GM23338 (cell line): ENCODE measurements at regions not wholly inside any gene's neighbourhood (a gene's known extent, or its start where the extent isn't known, plus 50 kb on each side); places are given as distances from the start of the nearest gene placed in this dataset.

ENCODE experiments used
- ATAC-seq: fragments of 200-7000 bp; cut with Tn5 transposase; 3 replicates; pipeline ENCODE4 v1.9.1; 2020
- DNase-seq: peaks from one replicate; pipeline ENCODE4 v3.0.0-alpha.2; 2015; ENCODE audit warnings: low spot score
- H2AFZ ChIP-seq: fragments of 200-600 bp; sonication (generic); 2 replicates; pipeline ENCODE4 v1.8.0; 2016; ENCODE audit warnings: antibody characterized with exemption, mild to moderate bottlenecking, moderate library complexity
- H3F3A ChIP-seq: fragments of 200-600 bp; sonication (generic); replicated peaks from 2 replicates; pipeline ENCODE4 v1.8.0; 2017; ENCODE audit warnings: antibody characterized with exemption, mixed run types, low read depth
- H3K27ac ChIP-seq: fragments of 200-600 bp; sonication (generic); 2 replicates; pipeline ENCODE4 v1.6.1; 2016; ENCODE audit warnings: low read depth
- H3K27me3 ChIP-seq: fragments of 200-600 bp; sonication (generic); 2 replicates; pipeline ENCODE4 v1.8.0; 2016; ENCODE audit warnings: mild to moderate bottlenecking, mixed run types, moderate library complexity; ENCODE audit not compliant: insufficient read depth
- H3K36me3 ChIP-seq: fragments of 200-600 bp; sonication (generic); 2 replicates; pipeline ENCODE4 v1.8.0; 2016; ENCODE audit warnings: mild to moderate bottlenecking; ENCODE audit not compliant: insufficient read depth
- H3K4me1 ChIP-seq: fragments of 200-600 bp; sonication (generic); 2 replicates; pipeline ENCODE4 v1.8.0; 2016; ENCODE audit warnings: mild to moderate bottlenecking, moderate library complexity; ENCODE audit not compliant: insufficient read depth
- H3K4me2 ChIP-seq: fragments of 200-600 bp; sonication (generic); 2 replicates; pipeline ENCODE4 v1.7.1; 2017; ENCODE audit warnings: mixed run types
- H3K4me3 ChIP-seq: fragments of 200-600 bp; sonication (generic); 2 replicates; pipeline ENCODE4 v1.6.1; 2016; ENCODE audit warnings: mixed run types
- H3K79me2 ChIP-seq: fragments of 200-600 bp; sonication (generic); replicated peaks from 2 replicates; pipeline ENCODE4 v1.8.0; 2017; ENCODE audit warnings: mild to moderate bottlenecking; ENCODE audit not compliant: insufficient read depth
- H3K9me2 ChIP-seq: fragments of 200-600 bp; sonication (generic); 2 replicates; pipeline ENCODE4 v1.8.0; 2017; ENCODE audit not compliant: insufficient read depth
- H4K20me1 ChIP-seq: fragments of 200-600 bp; sonication (generic); replicated peaks from 2 replicates; pipeline ENCODE4 v1.8.0; 2017; ENCODE audit warnings: mild to moderate bottlenecking; ENCODE audit not compliant: insufficient read depth
- H3K27ac Mint-ChIP-seq: 2 replicates; pipeline ENCODE4 v1.8.0; 2020; ENCODE audit warnings: inconsistent platforms, mild to moderate bottlenecking, moderate library complexity, mixed read lengths
- H3K27me3 Mint-ChIP-seq: 3 replicates; pipeline ENCODE4 v1.8.0; 2022; ENCODE audit warnings: low read depth, mild to moderate bottlenecking, moderate library complexity, mixed read lengths, inconsistent platforms; ENCODE audit not compliant: insufficient read depth, poor library complexity
- H3K36me3 Mint-ChIP-seq: 3 replicates; pipeline ENCODE4 v1.8.0; 2021; ENCODE audit warnings: low read depth, mild to moderate bottlenecking, inconsistent platforms, moderate library complexity, mixed read lengths
- H3K4me1 Mint-ChIP-seq: 3 replicates; pipeline ENCODE4 v1.8.0; 2020; ENCODE audit warnings: mild to moderate bottlenecking, inconsistent platforms, mixed read lengths
- H3K4me3 Mint-ChIP-seq: 3 replicates; pipeline ENCODE4 v1.8.0; 2021; ENCODE audit warnings: moderate library complexity, mild to moderate bottlenecking, inconsistent platforms, mixed read lengths
- H3K9me3 Mint-ChIP-seq: 3 replicates; pipeline ENCODE4 v1.8.0; 2020; ENCODE audit warnings: moderate library complexity, mild to moderate bottlenecking, inconsistent platforms, mixed read lengths
- CREB1 ChIP-seq: fragments of 250-450 bp; sonication (Bioruptor Pico); IDR thresholded peaks from 2 replicates; pipeline ENCODE4 v1.5.0; 2020; ENCODE audit warnings: low read depth, mild to moderate bottlenecking, moderate library complexity
- EZH2 ChIP-seq: fragments of 200-600 bp; sonication (generic); IDR thresholded peaks from one replicate; pipeline ENCODE4 v1.8.0; 2017; ENCODE audit warnings: antibody characterized with exemption, mild to moderate bottlenecking, low read depth; ENCODE audit not compliant: unreplicated experiment
- EZH2phosphoT487 ChIP-seq: fragments of 200-600 bp; sonication (generic); IDR thresholded peaks from one replicate; pipeline ENCODE4 v1.8.1; 2018; ENCODE audit warnings: antibody characterized with exemption; ENCODE audit not compliant: unreplicated experiment
- JUNB ChIP-seq: IDR thresholded peaks from one replicate; pipeline ENCODE4 v1.6.1; 2016; ENCODE audit warnings: antibody characterized with exemption; ENCODE audit not compliant: unreplicated experiment
- NANOG ChIP-seq: IDR thresholded peaks from 2 replicates; pipeline ENCODE4 v1.6.1; 2016; ENCODE audit warnings: antibody characterized with exemption, borderline replicate concordance
- STAT1 ChIP-seq: IDR thresholded peaks from one replicate; pipeline ENCODE4 v1.6.1; 2016; ENCODE audit warnings: antibody characterized with exemption; ENCODE audit not compliant: unreplicated experiment
- ZNF331 ChIP-seq: fragments of 250-450 bp; sonication (Bioruptor Pico); IDR thresholded peaks from 2 replicates; pipeline ENCODE4 v1.5.0; 2020; ENCODE audit warnings: low read depth, mild to moderate bottlenecking, moderate library complexity
- TF ChIP-seq, protein P1 (sequence below): fragments of 250-450 bp; sonication (Bioruptor Pico); IDR thresholded peaks from 2 replicates; pipeline ENCODE4 v1.5.0; 2020; ENCODE audit warnings: mild to moderate bottlenecking, moderate library complexity
- TF ChIP-seq, protein P2 (sequence below): IDR thresholded peaks from 2 replicates; pipeline ENCODE4 v1.6.1; 2016; ENCODE audit warnings: antibody characterized with exemption

DNA sequence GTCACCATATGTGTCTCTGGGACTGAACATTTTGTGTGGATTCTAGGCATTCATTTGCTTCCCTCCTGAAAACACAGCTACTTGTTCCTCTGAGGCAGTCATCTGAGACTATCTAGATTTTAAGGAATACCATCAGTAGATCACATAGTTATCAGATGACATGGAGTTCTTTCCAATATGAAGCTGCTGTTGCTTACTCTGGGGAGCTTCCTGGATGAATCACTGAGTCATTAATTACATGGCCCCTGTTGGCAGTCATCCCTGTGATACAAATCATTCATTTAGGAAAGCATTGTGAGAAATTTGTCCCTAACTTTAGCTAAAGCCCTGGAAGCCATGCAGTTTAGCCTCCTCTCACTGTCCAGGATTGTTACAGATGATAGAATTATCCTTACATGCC lies 98.2 kb upstream of the ARSJ start (continued):
- TF ChIP-seq, protein P1, sequence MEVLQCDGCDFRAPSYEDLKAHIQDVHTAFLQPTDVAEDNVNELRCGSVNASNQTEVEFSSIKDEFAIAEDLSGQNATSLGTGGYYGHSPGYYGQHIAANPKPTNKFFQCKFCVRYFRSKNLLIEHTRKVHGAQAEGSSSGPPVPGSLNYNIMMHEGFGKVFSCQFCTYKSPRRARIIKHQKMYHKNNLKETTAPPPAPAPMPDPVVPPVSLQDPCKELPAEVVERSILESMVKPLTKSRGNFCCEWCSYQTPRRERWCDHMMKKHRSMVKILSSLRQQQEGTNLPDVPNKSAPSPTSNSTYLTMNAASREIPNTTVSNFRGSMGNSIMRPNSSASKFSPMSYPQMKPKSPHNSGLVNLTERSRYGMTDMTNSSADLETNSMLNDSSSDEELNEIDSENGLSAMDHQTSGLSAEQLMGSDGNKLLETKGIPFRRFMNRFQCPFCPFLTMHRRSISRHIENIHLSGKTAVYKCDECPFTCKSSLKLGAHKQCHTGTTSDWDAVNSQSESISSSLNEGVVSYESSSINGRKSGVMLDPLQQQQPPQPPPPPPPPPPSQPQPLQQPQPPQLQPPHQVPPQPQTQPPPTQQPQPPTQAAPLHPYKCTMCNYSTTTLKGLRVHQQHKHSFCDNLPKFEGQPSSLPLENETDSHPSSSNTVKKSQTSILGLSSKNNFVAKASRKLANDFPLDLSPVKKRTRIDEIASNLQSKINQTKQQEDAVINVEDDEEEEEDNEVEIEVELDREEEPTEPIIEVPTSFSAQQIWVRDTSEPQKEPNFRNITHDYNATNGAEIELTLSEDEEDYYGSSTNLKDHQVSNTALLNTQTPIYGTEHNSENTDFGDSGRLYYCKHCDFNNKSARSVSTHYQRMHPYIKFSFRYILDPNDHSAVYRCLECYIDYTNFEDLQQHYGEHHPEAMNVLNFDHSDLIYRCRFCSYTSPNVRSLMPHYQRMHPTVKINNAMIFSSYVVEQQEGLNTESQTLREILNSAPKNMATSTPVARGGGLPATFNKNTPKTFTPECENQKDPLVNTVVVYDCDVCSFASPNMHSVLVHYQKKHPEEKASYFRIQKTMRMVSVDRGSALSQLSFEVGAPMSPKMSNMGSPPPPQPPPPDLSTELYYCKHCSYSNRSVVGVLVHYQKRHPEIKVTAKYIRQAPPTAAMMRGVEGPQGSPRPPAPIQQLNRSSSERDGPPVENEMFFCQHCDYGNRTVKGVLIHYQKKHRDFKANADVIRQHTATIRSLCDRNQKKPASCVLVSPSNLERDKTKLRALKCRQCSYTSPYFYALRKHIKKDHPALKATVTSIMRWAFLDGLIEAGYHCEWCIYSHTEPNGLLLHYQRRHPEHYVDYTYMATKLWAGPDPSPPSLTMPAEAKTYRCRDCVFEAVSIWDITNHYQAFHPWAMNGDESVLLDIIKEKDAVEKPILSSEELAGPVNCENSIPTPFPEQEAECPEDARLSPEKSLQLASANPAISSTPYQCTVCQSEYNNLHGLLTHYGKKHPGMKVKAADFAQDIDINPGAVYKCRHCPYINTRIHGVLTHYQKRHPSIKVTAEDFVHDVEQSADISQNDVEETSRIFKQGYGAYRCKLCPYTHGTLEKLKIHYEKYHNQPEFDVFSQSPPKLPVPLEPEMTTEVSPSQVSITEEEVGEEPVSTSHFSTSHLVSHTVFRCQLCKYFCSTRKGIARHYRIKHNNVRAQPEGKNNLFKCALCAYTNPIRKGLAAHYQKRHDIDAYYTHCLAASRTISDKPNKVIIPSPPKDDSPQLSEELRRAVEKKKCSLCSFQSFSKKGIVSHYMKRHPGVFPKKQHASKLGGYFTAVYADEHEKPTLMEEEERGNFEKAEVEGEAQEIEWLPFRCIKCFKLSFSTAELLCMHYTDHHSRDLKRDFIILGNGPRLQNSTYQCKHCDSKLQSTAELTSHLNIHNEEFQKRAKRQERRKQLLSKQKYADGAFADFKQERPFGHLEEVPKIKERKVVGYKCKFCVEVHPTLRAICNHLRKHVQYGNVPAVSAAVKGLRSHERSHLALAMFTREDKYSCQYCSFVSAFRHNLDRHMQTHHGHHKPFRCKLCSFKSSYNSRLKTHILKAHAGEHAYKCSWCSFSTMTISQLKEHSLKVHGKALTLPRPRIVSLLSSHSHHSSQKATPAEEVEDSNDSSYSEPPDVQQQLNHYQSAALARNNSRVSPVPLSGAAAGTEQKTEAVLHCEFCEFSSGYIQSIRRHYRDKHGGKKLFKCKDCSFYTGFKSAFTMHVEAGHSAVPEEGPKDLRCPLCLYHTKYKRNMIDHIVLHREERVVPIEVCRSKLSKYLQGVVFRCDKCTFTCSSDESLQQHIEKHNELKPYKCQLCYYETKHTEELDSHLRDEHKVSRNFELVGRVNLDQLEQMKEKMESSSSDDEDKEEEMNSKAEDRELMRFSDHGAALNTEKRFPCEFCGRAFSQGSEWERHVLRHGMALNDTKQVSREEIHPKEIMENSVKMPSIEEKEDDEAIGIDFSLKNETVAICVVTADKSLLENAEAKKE (CRISPR knock-in tag), result no peak
- TF ChIP-seq EZH2 (no peak), NANOG (no peak), STAT1 (no peak), JUNB (no peak), EZH2phosphoT487 (no peak), CREB1 (CRISPR knock-in tag) (no peak), ZNF331 (CRISPR knock-in tag) (no peak)

DNA sequence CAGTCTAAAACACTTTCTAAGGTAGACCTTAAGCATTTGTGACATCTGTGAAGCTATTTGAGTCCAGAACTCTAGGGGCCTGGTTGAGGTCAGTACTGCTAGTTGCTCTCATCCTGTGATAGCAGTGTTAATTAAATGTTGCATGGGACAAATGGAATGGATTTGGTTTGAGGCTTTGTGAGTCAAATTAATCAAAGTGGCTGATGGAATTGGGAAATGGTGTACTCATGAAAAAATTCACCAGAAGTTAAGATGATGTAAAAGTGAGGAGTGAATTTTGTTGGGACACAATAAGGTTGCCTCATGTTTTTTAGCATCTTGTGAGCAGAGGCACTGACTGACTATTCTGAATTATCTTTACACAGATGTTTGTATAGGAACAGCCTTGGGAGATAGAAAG lies 99.2 kb upstream of the ARSJ start:
- no peaks in the 10 kb centered on the region for H3K27me3 ChIP-seq
- TF ChIP-seq ZNF331 (CRISPR knock-in tag), result no peak
- no peak for TF ChIP-seq NANOG
- no peak for TF ChIP-seq EZH2phosphoT487
- TF ChIP-seq, protein P2, sequence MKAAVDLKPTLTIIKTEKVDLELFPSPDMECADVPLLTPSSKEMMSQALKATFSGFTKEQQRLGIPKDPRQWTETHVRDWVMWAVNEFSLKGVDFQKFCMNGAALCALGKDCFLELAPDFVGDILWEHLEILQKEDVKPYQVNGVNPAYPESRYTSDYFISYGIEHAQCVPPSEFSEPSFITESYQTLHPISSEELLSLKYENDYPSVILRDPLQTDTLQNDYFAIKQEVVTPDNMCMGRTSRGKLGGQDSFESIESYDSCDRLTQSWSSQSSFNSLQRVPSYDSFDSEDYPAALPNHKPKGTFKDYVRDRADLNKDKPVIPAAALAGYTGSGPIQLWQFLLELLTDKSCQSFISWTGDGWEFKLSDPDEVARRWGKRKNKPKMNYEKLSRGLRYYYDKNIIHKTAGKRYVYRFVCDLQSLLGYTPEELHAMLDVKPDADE, result no peak
- Mint-ChIP-seq H3K36me3 (no peaks in the 10 kb centered on the region; the same call in 2 of the 3 replicates), H3K9me3 (no peaks in the 10 kb centered on the region; the same call in 2 of the 3 replicates), H3K4me1 (peaks cover 22% of the 10 kb centered on the region), H3K4me3 (no peak overlapping the region), H3K27me3 (peaks cover 2% of the 10 kb centered on the region), H3K27ac (no peak overlapping the region)
- H3K27ac ChIP-seq, result no peak overlapping the region
- no peaks in the 10 kb centered on the region for H3K36me3 ChIP-seq
- no peaks in the 10 kb centered on the region; the same call in 1 of the 2 replicates for H3K9me2 ChIP-seq
- H3K79me2 ChIP-seq, result no peaks in the 10 kb centered on the region
- DNase-seq, result no peak
- H3K4me2 ChIP-seq, result no peak overlapping the region
- H3K4me1 ChIP-seq, result peaks cover 15% of the 10 kb centered on the region
- no peak for ATAC-seq
- no peak overlapping the region for H2AFZ ChIP-seq
- no peaks in the 10 kb centered on the region for H3F3A ChIP-seq
- H3K4me3 ChIP-seq, result no peak overlapping the region
- no peaks in the 10 kb centered on the region for H4K20me1 ChIP-seq
